22Rv1 (cell line): ENCODE measurements at regions not wholly inside any gene's neighbourhood (a gene's known extent, or its start where the extent isn't known, plus 50 kb on each side); places are given as distances from the start of the nearest gene placed in this dataset.

Source experiments
- ZFX ChIP-seq: fragments of 450-650 bp; IDR thresholded peaks from 2 replicates; pipeline ENCODE4 v1.6.1; 2017; ENCODE audit warnings: antibody characterized with exemption, borderline replicate concordance
- TF ChIP-seq, protein P1 (sequence below): fragments of 450-650 bp; IDR thresholded peaks from 2 replicates; pipeline ENCODE4 v1.5.1; 2017; ENCODE audit warnings: mild to moderate bottlenecking

DNA sequence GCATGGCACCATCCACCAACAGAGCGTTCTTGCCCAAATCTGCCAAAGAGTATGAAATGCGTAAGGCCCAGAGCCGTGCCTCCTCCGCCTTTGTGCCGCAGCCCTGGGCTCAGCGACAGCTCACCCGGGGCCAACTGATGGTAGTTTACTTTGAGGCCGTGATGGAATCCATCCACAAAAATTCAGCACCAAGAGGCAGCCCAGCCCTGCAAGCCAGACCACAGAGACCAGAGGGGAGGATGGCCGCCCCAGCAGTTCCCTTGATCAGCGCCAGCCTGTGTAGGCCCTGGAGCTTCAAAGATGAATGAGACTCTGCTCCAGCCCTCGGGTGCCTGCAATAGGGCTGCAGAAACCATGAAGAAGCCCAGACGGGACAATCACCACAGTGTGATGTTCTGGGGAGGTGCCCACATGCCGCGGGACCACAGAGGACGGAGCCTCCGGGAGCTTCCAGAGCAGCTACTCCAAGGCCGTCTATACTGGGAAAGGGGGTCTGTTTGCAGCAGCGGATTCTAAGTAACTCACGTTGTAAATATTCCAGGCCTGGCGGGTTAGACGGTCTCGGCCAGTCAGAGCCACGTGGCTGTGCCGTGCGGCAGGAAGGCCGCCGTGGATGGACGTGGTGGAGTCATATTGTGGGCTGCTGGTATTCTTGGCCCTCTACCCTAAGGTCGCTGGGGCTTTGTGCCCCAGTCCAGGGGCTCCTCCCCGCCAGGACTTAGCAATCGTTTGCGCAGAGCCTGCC lies 80.3 kb downstream of the RBFOX3 start:
- TF ChIP-seq, protein P1, sequence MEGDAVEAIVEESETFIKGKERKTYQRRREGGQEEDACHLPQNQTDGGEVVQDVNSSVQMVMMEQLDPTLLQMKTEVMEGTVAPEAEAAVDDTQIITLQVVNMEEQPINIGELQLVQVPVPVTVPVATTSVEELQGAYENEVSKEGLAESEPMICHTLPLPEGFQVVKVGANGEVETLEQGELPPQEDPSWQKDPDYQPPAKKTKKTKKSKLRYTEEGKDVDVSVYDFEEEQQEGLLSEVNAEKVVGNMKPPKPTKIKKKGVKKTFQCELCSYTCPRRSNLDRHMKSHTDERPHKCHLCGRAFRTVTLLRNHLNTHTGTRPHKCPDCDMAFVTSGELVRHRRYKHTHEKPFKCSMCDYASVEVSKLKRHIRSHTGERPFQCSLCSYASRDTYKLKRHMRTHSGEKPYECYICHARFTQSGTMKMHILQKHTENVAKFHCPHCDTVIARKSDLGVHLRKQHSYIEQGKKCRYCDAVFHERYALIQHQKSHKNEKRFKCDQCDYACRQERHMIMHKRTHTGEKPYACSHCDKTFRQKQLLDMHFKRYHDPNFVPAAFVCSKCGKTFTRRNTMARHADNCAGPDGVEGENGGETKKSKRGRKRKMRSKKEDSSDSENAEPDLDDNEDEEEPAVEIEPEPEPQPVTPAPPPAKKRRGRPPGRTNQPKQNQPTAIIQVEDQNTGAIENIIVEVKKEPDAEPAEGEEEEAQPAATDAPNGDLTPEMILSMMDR = no peak
- no peak for TF ChIP-seq ZFX
